NCI-H1092 (cell line): ENCODE measurements at regions not wholly inside any gene's neighbourhood (a gene's known extent, or its start where the extent isn't known, plus 50 kb on each side); places are given as distances from the start of the nearest gene placed in this dataset.

Experiments used
- DNase-seq: peaks from one replicate; lab custom pipeline; 2025; lab: John Stamatoyannopoulos, UW

DNA sequence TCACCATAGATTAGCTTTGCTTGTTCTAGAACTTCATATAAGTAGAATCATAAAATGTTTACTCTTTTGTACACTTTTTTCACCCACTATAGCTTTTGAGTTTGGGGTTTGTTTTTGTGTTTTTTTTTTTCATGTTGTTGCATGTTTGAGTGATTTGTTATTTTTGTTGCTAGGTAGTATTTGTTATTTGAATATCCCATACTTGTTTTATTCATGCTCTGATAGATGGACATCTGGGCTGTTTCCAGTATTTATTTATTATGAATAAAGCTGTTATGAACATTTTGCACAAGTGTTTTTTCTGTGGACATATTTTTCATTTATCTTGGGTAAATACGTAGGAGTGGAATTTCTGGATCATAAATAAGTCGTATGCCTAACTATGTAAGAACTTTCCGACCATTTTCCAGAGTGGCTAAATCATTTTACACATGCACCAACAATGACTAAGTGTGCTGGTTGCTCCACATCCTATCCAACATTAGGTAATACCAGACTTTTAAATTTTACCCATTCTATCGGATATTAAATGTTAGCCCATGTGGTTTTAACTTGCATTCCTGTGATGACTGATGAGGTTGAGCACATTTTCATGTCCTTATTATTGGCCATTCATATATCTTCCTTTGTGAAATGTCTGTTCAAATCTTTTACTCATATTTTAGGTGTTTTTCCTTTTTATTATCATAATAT lies 69.1 kb upstream of the NR4A3 start:
- DNase-seq = no peak

DNA sequence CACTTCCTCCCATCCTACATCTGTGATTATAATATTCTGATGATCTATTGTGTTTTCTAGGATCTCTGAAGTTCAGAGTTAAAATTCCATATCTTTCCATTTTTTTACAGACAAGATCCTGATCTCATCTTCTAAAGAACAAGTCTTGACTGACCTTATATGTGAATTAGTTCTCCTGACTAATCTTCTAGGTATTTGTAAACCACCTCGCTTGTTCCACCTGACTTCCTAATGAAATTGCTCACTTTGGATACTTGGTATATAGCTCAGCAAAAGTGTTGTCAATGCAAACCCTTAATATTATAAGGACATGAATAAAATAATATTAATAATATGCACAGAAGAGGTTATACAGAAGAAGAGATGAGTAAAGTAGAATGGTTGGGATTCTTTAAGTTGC lies 68.2 kb upstream of the NR4A3 start:
- DNase-seq = no peak

DNA sequence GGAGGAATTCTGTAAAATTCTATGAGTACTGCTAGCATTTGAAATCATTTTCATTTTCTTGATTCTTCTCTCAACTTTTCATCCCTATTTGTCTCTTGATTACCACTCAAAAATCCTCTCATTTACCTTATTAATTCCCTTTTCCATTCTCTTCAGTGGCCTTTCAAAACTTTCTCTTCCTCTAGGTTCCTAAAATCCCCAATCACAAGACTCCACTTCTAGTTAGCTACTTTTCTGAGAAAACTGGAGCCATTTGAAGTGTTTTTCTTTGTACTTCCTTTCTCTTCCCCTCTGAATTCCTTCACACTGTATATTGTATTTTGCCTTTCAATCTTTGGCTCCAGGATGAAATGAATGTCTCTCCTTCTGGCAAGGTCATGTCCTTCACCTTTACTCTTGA lies 61.3 kb upstream of the NR4A3 start:
- no peak for DNase-seq

DNA sequence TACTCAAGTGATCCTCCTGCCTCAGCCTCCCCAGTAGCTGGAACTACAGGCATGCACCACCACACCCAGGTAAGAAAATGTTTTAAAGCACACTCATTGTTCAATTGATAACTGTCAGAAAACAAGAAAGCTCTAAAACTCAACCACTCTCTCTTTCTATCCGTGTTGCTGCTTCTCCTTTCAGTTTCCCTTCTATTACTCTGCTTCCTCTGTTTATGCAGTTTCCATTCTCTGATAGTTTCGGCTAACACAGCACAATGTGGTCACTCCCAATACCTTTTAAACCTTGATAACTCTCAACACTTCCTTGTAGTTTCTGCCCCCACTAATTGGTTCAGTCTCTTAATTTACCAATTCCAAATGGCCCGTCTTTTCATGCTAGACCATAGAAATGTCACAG lies 59.2 kb upstream of the NR4A3 start:
- no peak for DNase-seq
